Small intestine (tissue), 7 donors: ENCODE measurements at regions not wholly inside any gene's neighbourhood (a gene's known extent, or its start where the extent isn't known, plus 50 kb on each side); places are given as distances from the start of the nearest gene placed in this dataset.

Experiments used
- DNase-seq, 2 donors: peaks; one replicate each; pipeline versions ENCODE4 v3.0.0 to v3.0.0-alpha.2; 2013
- FAIRE-seq: peaks from 2 replicates; lab custom pipeline; 2012; peaks lifted over from hg19 to GRCh38; lab: Jason Lieb, UNC
- H3K27ac ChIP-seq, 3 donors: one replicate each; pipeline ENCODE4 v1.5.1; 2013; ENCODE audit warnings: low read length in 2 of 3, mild to moderate bottlenecking in 2 of 3, control low read depth in 1 of 3, inconsistent platforms in 1 of 3, low read depth in 1 of 3, moderate library complexity in 1 of 3
- H3K27me3 ChIP-seq, 3 donors: one replicate each; pipeline ENCODE4 v1.6.1; 2013; ENCODE audit warnings: low read length in 3 of 3, inconsistent platforms in 1 of 3; ENCODE audit not compliant: control insufficient read depth in 3 of 3, insufficient read depth in 3 of 3
- H3K36me3 ChIP-seq, 3 donors: one replicate each; pipeline ENCODE4 v1.6.1; 2013; ENCODE audit warnings: low read length in 3 of 3, inconsistent platforms in 1 of 3, low read depth in 1 of 3, mild to moderate bottlenecking in 1 of 3, moderate library complexity in 1 of 3; ENCODE audit not compliant: control insufficient read depth in 3 of 3, insufficient read depth in 2 of 3
- H3K4me1 ChIP-seq, 3 donors: one replicate each; pipeline ENCODE4 v1.6.1; 2013; ENCODE audit warnings: low read length in 2 of 3, inconsistent platforms in 1 of 3, low read depth in 1 of 3, mild to moderate bottlenecking in 1 of 3, moderate library complexity in 1 of 3; ENCODE audit not compliant: control insufficient read depth in 3 of 3, insufficient read depth in 2 of 3
- H3K4me3 ChIP-seq, 3 donors: one replicate each; pipeline ENCODE4 v1.5.1; 2013; ENCODE audit warnings: low read length in 3 of 3, control low read depth in 1 of 3, inconsistent platforms in 1 of 3, low read depth in 1 of 3, mild to moderate bottlenecking in 1 of 3, moderate library complexity in 1 of 3
- H3K9me3 ChIP-seq, 2 donors: one replicate each; pipeline ENCODE4 v1.6.1; 2013; ENCODE audit warnings: low read depth in 1 of 2, low read length in 1 of 2; ENCODE audit not compliant: control insufficient read depth in 2 of 2, insufficient read depth in 1 of 2
- WGBS, 3 donors: extraction: QIAGEN DNeasy Blood & Tissue Kit; methylation state at CpG; one replicate each; pipeline ENCODE4 v1.1.7; 2013; 5-methylcytosine and 5-hydroxymethylcytosine counted together
- donor health status: healthy with polysubstance abuse.
- donor health status: control.
- donor health status: control.
- donor health status: Bipolar disorder and iron deficiency.
- donor health status: healthy.

- DNase-seq (no peak), FAIRE-seq (no peak)
- Histone ChIP-seq H3K4me3 (no peak overlapping the region), H3K27me3 (no peaks in the 10 kb centered on the region), H3K9me3 (peaks cover 0 to 4% of the 10 kb centered on the region in 2 donors), H3K27ac (no peak overlapping the region), H3K4me1 (no peaks in the 10 kb centered on the region), H3K36me3 (no peaks in the 10 kb centered on the region)
- 34 to 69% (median 47%) methylated on average over 2 of the region's 2 CpGs for WGBS, 3 donors
Measured at GRCh38 chr5:91528831-91529230, 145.7 kb upstream of the ARRDC3 start.

GRCh38 chr5:91521785-91522184 lies 138.7 kb upstream of the ARRDC3 start:
- no peak for FAIRE-seq
- WGBS, 3 donors, result 80 to 88% (median 81%) methylated on average over 5 of the region's 5 CpGs

GRCh38 chr5:91521334-91521733 lies 138.2 kb upstream of the ARRDC3 start:
- H3K27ac ChIP-seq, result no peak overlapping the region
- H3K36me3 ChIP-seq, result no peaks in the 10 kb centered on the region
- no peak for DNase-seq
- H3K4me1 ChIP-seq, result no peaks in the 10 kb centered on the region
- no peak overlapping the region for H3K4me3 ChIP-seq
- no peaks in the 10 kb centered on the region for H3K9me3 ChIP-seq
- no peaks in the 10 kb centered on the region for H3K27me3 ChIP-seq
- WGBS, 3 donors, result 91 to 100% (median 95%) methylated on average over 1 of the region's 1 CpG
- FAIRE-seq, result no peak

More at GRCh38 chr5:91521785-91522184, 138.7 kb upstream of the ARRDC3 start:
- no peak overlapping the region for H3K27ac ChIP-seq
- no peak for DNase-seq
- no peaks in the 10 kb centered on the region for H3K4me1 ChIP-seq
- H3K9me3 ChIP-seq, result no peaks in the 10 kb centered on the region
- no peaks in the 10 kb centered on the region for H3K27me3 ChIP-seq
- H3K36me3 ChIP-seq, result no peaks in the 10 kb centered on the region
- no peak overlapping the region for H3K4me3 ChIP-seq

- no peak for FAIRE-seq
- WGBS, 3 donors, result 58 to 63% (median 60%) methylated on average over 4 of the region's 4 CpGs
Measured at GRCh38 chr5:91514400-91514799, 131.3 kb upstream of the ARRDC3 start.

GRCh38 chr5:91503321-91503720 lies 120.2 kb upstream of the ARRDC3 start:
- 48 to 71% (median 52%) methylated on average over 3 of the region's 3 CpGs for WGBS, 3 donors
- H3K9me3 ChIP-seq, result no peaks in the 10 kb centered on the region
- no peak overlapping the region for H3K27ac ChIP-seq
- DNase-seq, result no peak
- no peaks in the 10 kb centered on the region for H3K4me1 ChIP-seq
- no peaks in the 10 kb centered on the region for H3K27me3 ChIP-seq
- no peak overlapping the region for H3K4me3 ChIP-seq
- no peak for FAIRE-seq
- no peaks in the 10 kb centered on the region for H3K36me3 ChIP-seq

More at GRCh38 chr5:91514400-91514799, 131.3 kb upstream of the ARRDC3 start:
- Histone ChIP-seq H3K27me3 (no peaks in the 10 kb centered on the region), H3K9me3 (no peaks in the 10 kb centered on the region), H3K36me3 (no peaks in the 10 kb centered on the region), H3K4me3 (no peak overlapping the region), H3K27ac (no peak overlapping the region), H3K4me1 (no peaks in the 10 kb centered on the region)
- no peak for DNase-seq

- H3K9me3 ChIP-seq, result no peaks in the 10 kb centered on the region
- H3K4me3 ChIP-seq, result no peak overlapping the region
- no peak for FAIRE-seq
- H3K27ac ChIP-seq, result no peak overlapping the region
- H3K27me3 ChIP-seq, result no peaks in the 10 kb centered on the region
- DNase-seq, result no peak
- H3K36me3 ChIP-seq, result no peaks in the 10 kb centered on the region
- no peaks in the 10 kb centered on the region for H3K4me1 ChIP-seq
- WGBS, 3 donors, result 78 to 95% (median 89%) methylated on average over 3 of the region's 3 CpGs
Measured at GRCh38 chr5:91500758-91501157, 117.6 kb upstream of the ARRDC3 start.

GRCh38 chr5:91499943-91500531 lies 116.9 kb upstream of the ARRDC3 start:
- no peaks in the 10 kb centered on the region for H3K4me1 ChIP-seq
- DNase-seq (peak; percentile 24 to 41), FAIRE-seq (peak; percentile 85)
- 0 to 1% (median 0%) methylated on average over 2 of the region's 2 CpGs for WGBS, 3 donors
- no peaks in the 10 kb centered on the region for H3K36me3 ChIP-seq
- H3K9me3 ChIP-seq, result no peaks in the 10 kb centered on the region
- no peaks in the 10 kb centered on the region for H3K27me3 ChIP-seq
- H3K27ac ChIP-seq, result no peak overlapping the region
- H3K4me3 ChIP-seq, result no peak overlapping the region

GRCh38 chr5:91495699-91496098 lies 112.6 kb upstream of the ARRDC3 start:
- FAIRE-seq (no peak), DNase-seq (no peak)
- H3K36me3 ChIP-seq, result no peaks in the 10 kb centered on the region
- no peaks in the 10 kb centered on the region for H3K4me1 ChIP-seq
- no peaks in the 10 kb centered on the region for H3K9me3 ChIP-seq
- WGBS, 3 donors, result 18 to 69% (median 49%) methylated on average over 2 of the region's 2 CpGs
- H3K27ac ChIP-seq, result no peak overlapping the region
- H3K27me3 ChIP-seq, result no peaks in the 10 kb centered on the region
- no peak overlapping the region for H3K4me3 ChIP-seq

GRCh38 chr5:91494447-91494996 lies 111.4 kb upstream of the ARRDC3 start:
- 70 to 80% (median 74%) methylated on average over 4 of the region's 4 CpGs for WGBS, 3 donors
- H3K36me3 ChIP-seq, result no peaks in the 10 kb centered on the region
- H3K4me1 ChIP-seq, result no peaks in the 10 kb centered on the region
- FAIRE-seq, result no peak
- no peak for DNase-seq
- H3K27ac ChIP-seq, result no peak overlapping the region
- no peaks in the 10 kb centered on the region for H3K9me3 ChIP-seq
- no peaks in the 10 kb centered on the region for H3K27me3 ChIP-seq
- H3K4me3 ChIP-seq, result no peak overlapping the region
